Adipocyte (in vitro differentiated cells): ENCODE measurements at regions not wholly inside any gene's neighbourhood (a gene's known extent, or its start where the extent isn't known, plus 50 kb on each side); places are given as distances from the start of the nearest gene placed in this dataset.

ENCODE experiments used
- DNase-seq: peaks from one replicate; pipeline ENCODE4 v3.0.0-alpha.2; 2015; ENCODE audit warnings: low read depth
- H3K27me3 ChIP-seq: replicated peaks from 2 replicates; pipeline ENCODE4 v1.7.0; 2013; ENCODE audit warnings: mild to moderate bottlenecking, low read length, moderate library complexity; ENCODE audit not compliant: control insufficient read depth, insufficient read depth
- H3K36me3 ChIP-seq: 2 replicates; pipeline ENCODE4 v1.7.0; 2013; ENCODE audit warnings: low read length, mild to moderate bottlenecking, moderate library complexity; ENCODE audit not compliant: control insufficient read depth, insufficient read depth, severe bottlenecking
- H3K4me1 ChIP-seq: 2 replicates; pipeline ENCODE4 v1.7.0; 2013; ENCODE audit warnings: mild to moderate bottlenecking, low read length, moderate library complexity; ENCODE audit not compliant: control insufficient read depth, insufficient read depth
- H3K4me3 ChIP-seq: 2 replicates; pipeline ENCODE4 v1.7.0; 2013; ENCODE audit warnings: mild to moderate bottlenecking, low read length, moderate library complexity
- H3K9ac ChIP-seq: 2 replicates; pipeline ENCODE4 v1.7.0; 2013; ENCODE audit warnings: mild to moderate bottlenecking, low read length, moderate library complexity
- H3K9me3 ChIP-seq: 2 replicates; pipeline ENCODE4 v1.7.0; 2013; ENCODE audit warnings: mild to moderate bottlenecking, low read length, moderate library complexity; ENCODE audit not compliant: control insufficient read depth

DNA sequence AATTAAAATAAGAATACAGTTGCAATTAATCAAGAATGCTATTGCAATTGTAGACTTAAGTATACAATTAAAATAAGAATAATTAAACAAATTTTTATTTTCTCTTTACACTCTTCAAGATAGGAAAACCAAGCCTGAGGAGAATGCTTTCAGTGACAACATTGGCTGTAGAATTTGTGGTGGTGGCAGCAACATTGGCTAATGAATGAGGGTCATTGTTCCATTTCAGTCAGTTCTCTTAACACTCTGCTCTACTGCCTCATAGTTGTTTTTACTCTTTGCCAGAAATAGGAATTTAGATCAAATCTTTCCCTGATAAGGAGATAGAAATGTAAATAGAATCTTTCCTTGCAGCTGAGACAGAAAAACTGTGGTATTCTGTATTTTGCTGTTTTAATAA is 391.6 kb downstream of the PCDH20 start:
- H3K4me1 ChIP-seq: no peaks in the 10 kb centered on the region
- H3K9ac ChIP-seq: no peak overlapping the region
- H3K27me3 ChIP-seq: no peaks in the 10 kb centered on the region
- no peaks in the 10 kb centered on the region for H3K36me3 ChIP-seq
- H3K9me3 ChIP-seq: no peaks in the 10 kb centered on the region
- H3K4me3 ChIP-seq: no peak overlapping the region
- DNase-seq: no peak

- DNase-seq: no peak
- H3K9ac ChIP-seq: no peak overlapping the region
- H3K4me1 ChIP-seq: no peaks in the 10 kb centered on the region
- no peak overlapping the region for H3K4me3 ChIP-seq
- no peaks in the 10 kb centered on the region for H3K27me3 ChIP-seq
- no peaks in the 10 kb centered on the region for H3K9me3 ChIP-seq
- no peaks in the 10 kb centered on the region for H3K36me3 ChIP-seq
Measured at GRCh38 chr13:61021838-61022237, 393.8 kb downstream of the PCDH20 start.

DNA sequence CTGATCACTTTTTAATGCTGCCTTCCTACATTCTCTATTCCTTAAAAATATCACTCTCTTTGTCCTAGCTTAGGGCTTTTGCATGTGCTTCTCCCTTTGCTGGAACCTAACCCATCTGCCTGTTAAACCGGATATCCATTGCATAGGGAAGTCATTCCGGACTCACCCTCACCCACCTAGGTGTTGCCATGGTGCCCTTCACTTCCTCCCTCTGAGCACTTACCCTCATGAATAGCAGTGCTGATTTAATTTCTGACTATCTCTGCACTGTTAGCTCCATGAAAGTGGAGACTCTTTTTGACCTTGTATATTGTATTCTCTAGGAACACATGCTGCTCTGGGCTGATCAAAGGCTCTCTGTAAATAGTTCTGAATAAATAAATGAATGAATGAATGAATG is 401.9 kb downstream of the PCDH20 start:
- no peak for DNase-seq
- H3K4me1 ChIP-seq: no peaks in the 10 kb centered on the region
- no peaks in the 10 kb centered on the region for H3K36me3 ChIP-seq
- peaks cover 5% of the 10 kb centered on the region for H3K9me3 ChIP-seq
- no peak overlapping the region for H3K4me3 ChIP-seq
- no peak overlapping the region for H3K9ac ChIP-seq
- H3K27me3 ChIP-seq: no peaks in the 10 kb centered on the region

DNA sequence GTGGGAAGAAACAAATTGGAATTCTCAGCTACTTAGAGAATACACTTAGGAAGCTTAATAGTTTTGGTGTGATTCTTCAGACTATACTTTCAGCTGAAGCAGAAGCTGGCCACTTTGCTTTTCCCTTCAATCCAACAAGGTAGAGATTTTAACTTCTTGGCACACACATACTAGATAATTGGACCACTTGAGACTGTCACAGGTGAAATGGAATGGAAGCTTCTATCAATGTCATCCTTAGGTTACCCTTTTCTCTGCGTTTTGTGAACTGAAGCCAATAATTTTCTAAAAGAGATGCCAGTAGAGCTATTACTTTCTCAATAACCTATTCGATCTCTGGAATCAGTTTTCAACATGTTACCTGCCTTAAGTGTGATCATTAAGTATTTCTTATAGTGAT is 405.3 kb downstream of the PCDH20 start:
- Histone ChIP-seq H3K4me1 (no peaks in the 10 kb centered on the region), H3K27me3 (no peaks in the 10 kb centered on the region), H3K9ac (no peak overlapping the region), H3K4me3 (no peak overlapping the region), H3K36me3 (no peaks in the 10 kb centered on the region), H3K9me3 (peaks cover 9% of the 10 kb centered on the region)
- DNase-seq: no peak

DNA sequence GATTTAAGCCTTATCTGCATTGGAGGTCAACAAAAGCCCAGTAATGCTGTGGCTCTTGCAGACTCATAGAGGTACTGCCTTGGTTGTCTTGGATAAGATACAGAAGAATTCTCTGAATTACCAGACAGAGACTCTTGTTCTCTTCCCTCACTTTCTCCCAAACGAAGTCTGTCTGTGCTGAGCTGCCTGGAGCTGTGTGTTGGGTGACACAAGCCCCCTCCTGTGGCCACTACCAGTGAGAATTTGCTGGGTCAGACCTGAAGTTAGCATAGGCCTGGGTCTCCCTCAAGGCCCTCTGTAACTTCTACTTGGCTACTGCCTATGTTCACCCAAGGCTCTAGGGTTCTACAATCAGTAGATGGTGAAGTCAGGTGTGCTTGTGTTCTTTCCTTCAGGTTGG is 413.0 kb downstream of the PCDH20 start:
- H3K36me3 ChIP-seq: no peaks in the 10 kb centered on the region
- DNase-seq: no peak
- no peak overlapping the region for H3K4me3 ChIP-seq
- no peaks in the 10 kb centered on the region for H3K27me3 ChIP-seq
- no peaks in the 10 kb centered on the region for H3K4me1 ChIP-seq
- H3K9ac ChIP-seq: no peak overlapping the region
- peaks cover 3% of the 10 kb centered on the region for H3K9me3 ChIP-seq

DNA sequence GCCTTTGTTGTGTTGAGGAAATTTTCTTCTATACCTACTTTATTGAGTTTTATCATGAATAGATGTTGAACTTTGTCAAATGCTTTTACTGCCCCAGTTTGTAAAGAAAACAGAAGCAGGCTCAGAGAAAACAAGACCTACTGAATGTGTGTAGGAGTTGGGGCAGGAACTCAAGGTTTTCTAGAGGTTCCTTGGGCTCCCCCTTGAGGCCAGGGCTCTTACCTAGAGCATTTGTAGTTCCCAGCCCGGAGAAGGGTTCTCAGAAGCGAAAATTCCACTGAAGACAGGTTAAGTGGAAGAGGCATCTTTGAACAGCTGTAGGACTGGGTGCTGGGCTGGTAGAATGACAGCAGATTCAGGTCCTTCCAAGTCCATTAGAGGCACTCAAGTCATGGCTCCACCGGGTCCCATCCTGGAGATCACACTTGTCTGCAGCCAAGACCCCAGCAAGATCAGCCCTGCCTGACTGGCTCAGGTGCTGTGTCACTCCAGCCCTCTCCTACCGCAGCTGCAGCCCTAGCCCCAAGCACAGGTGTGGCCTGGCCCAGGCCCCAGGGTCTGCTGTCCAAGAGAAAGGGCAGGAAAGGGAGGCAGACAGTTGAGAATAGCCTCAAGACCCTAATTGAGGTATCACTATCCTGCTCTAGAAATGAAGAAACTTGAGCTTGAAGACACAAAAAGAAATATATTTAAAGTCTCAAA is 425.5 kb downstream of the PCDH20 start:
- Histone ChIP-seq H3K36me3 (no peaks in the 10 kb centered on the region), H3K9ac (no peak overlapping the region), H3K4me1 (no peaks in the 10 kb centered on the region), H3K27me3 (no peaks in the 10 kb centered on the region), H3K4me3 (no peak overlapping the region), H3K9me3 (peaks cover 10% of the 10 kb centered on the region)
- no peak for DNase-seq

DNA sequence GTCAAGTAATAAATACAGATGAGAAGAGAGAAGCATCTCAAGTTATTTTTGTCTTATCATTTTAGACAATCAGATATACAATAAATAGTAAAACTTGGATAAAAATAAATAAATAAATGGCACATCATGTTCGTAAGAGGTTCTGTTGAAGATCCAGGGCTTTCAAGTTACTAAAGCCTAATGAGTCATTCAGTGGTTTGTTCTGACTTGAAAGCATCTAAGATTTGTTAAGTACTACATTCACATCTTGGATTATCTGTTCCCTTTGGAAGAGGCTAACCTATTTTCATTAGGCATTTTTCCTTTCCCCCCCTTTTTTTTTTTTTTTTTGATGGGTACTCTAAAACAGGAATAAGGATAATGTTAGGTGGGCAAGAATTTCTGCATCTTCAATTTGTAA is 429.3 kb downstream of the PCDH20 start:
- Histone ChIP-seq H3K9ac (no peak overlapping the region), H3K4me3 (no peak overlapping the region), H3K9me3 (peaks cover 3% of the 10 kb centered on the region), H3K27me3 (no peaks in the 10 kb centered on the region), H3K4me1 (no peaks in the 10 kb centered on the region), H3K36me3 (no peaks in the 10 kb centered on the region)
- DNase-seq: no peak

GRCh38 chr13:60981407-60981806 is 434.2 kb downstream of the PCDH20 start:
- H3K4me3 ChIP-seq: no peak overlapping the region
- H3K27me3 ChIP-seq: no peaks in the 10 kb centered on the region
- no peaks in the 10 kb centered on the region for H3K9me3 ChIP-seq
- no peak overlapping the region for H3K9ac ChIP-seq
- H3K4me1 ChIP-seq: no peaks in the 10 kb centered on the region
- no peaks in the 10 kb centered on the region for H3K36me3 ChIP-seq
- no peak for DNase-seq

GRCh38 chr13:60976367-60976766 is 439.3 kb downstream of the PCDH20 start:
- no peak for DNase-seq
- Histone ChIP-seq H3K36me3 (no peaks in the 10 kb centered on the region), H3K9me3 (peaks cover 3% of the 10 kb centered on the region), H3K4me3 (no peak overlapping the region), H3K4me1 (no peaks in the 10 kb centered on the region), H3K27me3 (no peaks in the 10 kb centered on the region), H3K9ac (no peak overlapping the region)

GRCh38 chr13:60974296-60974695 is 441.4 kb downstream of the PCDH20 start:
- no peak overlapping the region for H3K9ac ChIP-seq
- no peak overlapping the region for H3K4me3 ChIP-seq
- no peaks in the 10 kb centered on the region for H3K27me3 ChIP-seq
- DNase-seq: no peak
- no peaks in the 10 kb centered on the region for H3K4me1 ChIP-seq
- H3K9me3 ChIP-seq: peaks cover 3% of the 10 kb centered on the region
- no peaks in the 10 kb centered on the region for H3K36me3 ChIP-seq

DNA sequence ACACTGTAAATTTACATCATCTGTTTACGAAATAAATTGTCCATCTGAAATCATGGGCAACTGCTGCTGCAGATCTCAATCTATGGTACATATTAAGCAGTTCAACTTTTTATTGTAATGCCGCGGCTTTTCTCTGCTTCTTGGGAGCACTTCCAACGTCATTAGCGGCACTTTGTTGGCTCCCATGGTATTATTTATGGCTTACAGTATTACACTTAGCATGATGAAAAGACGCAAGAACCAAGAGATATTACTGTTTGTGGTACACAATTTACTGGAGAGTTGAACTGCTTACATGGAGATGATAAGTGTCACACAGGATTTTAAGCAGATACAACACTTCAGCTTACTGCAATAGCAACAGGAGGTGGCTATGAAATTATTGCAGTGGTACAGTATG is 442.1 kb downstream of the PCDH20 start:
- DNase-seq: no peak
- Histone ChIP-seq H3K9me3 (peaks cover 3% of the 10 kb centered on the region), H3K4me3 (no peak overlapping the region), H3K36me3 (no peaks in the 10 kb centered on the region), H3K9ac (no peak overlapping the region), H3K4me1 (no peaks in the 10 kb centered on the region), H3K27me3 (no peaks in the 10 kb centered on the region)

DNA sequence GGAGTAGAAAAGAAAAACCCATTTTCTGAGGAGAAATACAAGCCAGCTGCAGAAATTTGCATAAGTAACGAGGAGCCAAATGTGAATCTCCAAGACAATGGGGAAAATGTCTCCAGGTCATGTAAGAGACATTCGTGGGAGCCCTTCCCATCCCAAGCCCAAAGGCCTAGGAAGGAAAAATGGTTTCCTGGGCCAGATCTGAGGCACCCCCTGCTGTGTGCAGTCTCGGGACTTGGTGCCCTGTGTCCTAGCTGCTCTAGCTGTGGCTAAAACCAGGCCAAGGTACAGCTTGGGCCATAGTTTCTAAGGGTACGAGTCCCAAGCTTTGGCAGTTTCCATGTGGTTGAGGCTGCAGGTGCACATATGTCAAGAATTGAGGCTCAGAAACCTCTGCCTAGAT is 444.9 kb downstream of the PCDH20 start:
- Histone ChIP-seq H3K27me3 (no peaks in the 10 kb centered on the region), H3K4me3 (no peak overlapping the region), H3K4me1 (no peaks in the 10 kb centered on the region), H3K36me3 (no peaks in the 10 kb centered on the region), H3K9ac (no peak overlapping the region), H3K9me3 (peaks cover 3% of the 10 kb centered on the region)
- DNase-seq: no peak
